Loucy (cell line): ENCODE measurements at regions not wholly inside any gene's neighbourhood (a gene's known extent, or its start where the extent isn't known, plus 50 kb on each side); places are given as distances from the start of the nearest gene placed in this dataset.

Experiments
- H2AFZ ChIP-seq: fragments of 200-600 bp; sonication (generic); 2 replicates; pipeline ENCODE4 v1.6.0; 2016; ENCODE audit warnings: antibody characterized with exemption, mild to moderate bottlenecking, low read length, moderate library complexity
- H3F3A ChIP-seq: fragments of 200-600 bp; 2 replicates; pipeline ENCODE4 v1.6.0; 2016; ENCODE audit warnings: antibody characterized with exemption, low read depth, mild to moderate bottlenecking
- H3K27me3 ChIP-seq: fragments of 200-600 bp; sonication (generic); 2 replicates; pipeline ENCODE4 v1.6.1; 2014; ENCODE audit warnings: low read length, mild to moderate bottlenecking; ENCODE audit not compliant: insufficient read depth, poor library complexity, severe bottlenecking
- H3K36me3 ChIP-seq: fragments of 200-600 bp; sonication (generic); 2 replicates; pipeline ENCODE4 v1.6.1; 2016; ENCODE audit warnings: low read length; ENCODE audit not compliant: insufficient read depth
- H3K4me1 ChIP-seq: fragments of 200-600 bp; sonication (generic); 2 replicates; pipeline ENCODE4 v1.5.1; 2014; ENCODE audit warnings: low read length, mild to moderate bottlenecking; ENCODE audit not compliant: insufficient read depth, poor library complexity, severe bottlenecking
- H3K4me2 ChIP-seq: fragments of 200-600 bp; sonication (generic); 2 replicates; pipeline ENCODE4 v1.6.0; 2014; ENCODE audit warnings: antibody characterized with exemption, low read length, low read depth, mild to moderate bottlenecking; ENCODE audit not compliant: poor library complexity, severe bottlenecking
- H3K4me3 ChIP-seq: fragments of 200-600 bp; sonication (generic); 2 replicates; pipeline ENCODE4 v1.5.1; 2014; ENCODE audit warnings: low read length, mild to moderate bottlenecking, mixed read lengths; ENCODE audit not compliant: poor library complexity, severe bottlenecking
- H3K79me2 ChIP-seq: fragments of 200-600 bp; sonication (generic); 2 replicates; pipeline ENCODE4 v1.6.1; 2014; ENCODE audit warnings: low read length; ENCODE audit not compliant: insufficient read depth
- H3K9ac ChIP-seq: fragments of 200-600 bp; sonication (generic); 2 replicates; pipeline ENCODE4 v1.6.0; 2014; ENCODE audit warnings: mild to moderate bottlenecking, low read depth, low read length, moderate library complexity; ENCODE audit not compliant: poor library complexity, severe bottlenecking
- H3K9me2 ChIP-seq: fragments of 200-600 bp; sonication (generic); replicated peaks from 2 replicates; pipeline ENCODE4 v1.6.1; 2016; ENCODE audit warnings: low read depth, low read length, mixed read lengths
- H3K9me3 ChIP-seq: fragments of 200-600 bp; sonication (generic); 2 replicates; pipeline ENCODE4 v1.6.1; 2014; ENCODE audit warnings: mild to moderate bottlenecking, antibody characterized with exemption, low read length, low read depth; ENCODE audit not compliant: insufficient read depth
- H4K20me1 ChIP-seq: fragments of 200-600 bp; sonication (generic); 2 replicates; pipeline ENCODE4 v1.6.0; 2014; ENCODE audit warnings: antibody characterized with exemption, low read length, mild to moderate bottlenecking; ENCODE audit not compliant: insufficient read depth, poor library complexity, severe bottlenecking
- CTCF ChIP-seq: fragments of 200-600 bp; sonication (generic); conservative IDR thresholded peaks from 2 replicates; pipeline ENCODE4 v1.5.1; 2014; ENCODE audit warnings: mild to moderate bottlenecking, antibody characterized with exemption, low read length
- EZH2phosphoT487 ChIP-seq: fragments of 200-600 bp; IDR thresholded peaks from 2 replicates; pipeline ENCODE4 v1.6.1; 2018; ENCODE audit warnings: antibody characterized with exemption, mild to moderate bottlenecking, moderate library complexity, borderline replicate concordance

GRCh38 chr1:212221801-212222200, 63.4 kb upstream of the PPP2R5A start:
- no peaks in the 10 kb centered on the region for H3K9me2 ChIP-seq
- no peaks in the 10 kb centered on the region for H3F3A ChIP-seq
- H2AFZ ChIP-seq: no peak overlapping the region
- no peaks in the 10 kb centered on the region for H3K27me3 ChIP-seq
- H4K20me1 ChIP-seq: no peaks in the 10 kb centered on the region
- H3K9me3 ChIP-seq: no peaks in the 10 kb centered on the region
- H3K4me1 ChIP-seq: peaks cover 9% of the 10 kb centered on the region
- TF ChIP-seq CTCF (no peak), EZH2phosphoT487 (no peak)
- H3K4me3 ChIP-seq: no peak overlapping the region
- H3K4me2 ChIP-seq: no peak overlapping the region
- H3K36me3 ChIP-seq: no peaks in the 10 kb centered on the region
- no peak overlapping the region for H3K9ac ChIP-seq
- H3K79me2 ChIP-seq: no peaks in the 10 kb centered on the region

GRCh38 chr1:212224102-212224501, 61.1 kb upstream of the PPP2R5A start:
- Histone ChIP-seq H2AFZ (no peak overlapping the region), H3K4me1 (peaks cover 9% of the 10 kb centered on the region), H4K20me1 (no peaks in the 10 kb centered on the region), H3K36me3 (no peaks in the 10 kb centered on the region), H3K27me3 (no peaks in the 10 kb centered on the region), H3F3A (no peaks in the 10 kb centered on the region), H3K9me3 (no peaks in the 10 kb centered on the region), H3K9ac (no peak overlapping the region), H3K4me3 (no peak overlapping the region), H3K79me2 (no peaks in the 10 kb centered on the region), H3K4me2 (no peak overlapping the region), H3K9me2 (no peaks in the 10 kb centered on the region)
- TF ChIP-seq CTCF (no peak), EZH2phosphoT487 (no peak)

- H3F3A ChIP-seq: no peaks in the 10 kb centered on the region
- TF ChIP-seq EZH2phosphoT487 (no peak), CTCF (no peak)
- no peaks in the 10 kb centered on the region for H4K20me1 ChIP-seq
- H3K4me1 ChIP-seq: peaks cover 9% of the 10 kb centered on the region
- no peaks in the 10 kb centered on the region for H3K79me2 ChIP-seq
- H3K4me3 ChIP-seq: no peak overlapping the region
- H2AFZ ChIP-seq: no peak overlapping the region
- H3K9me2 ChIP-seq: no peaks in the 10 kb centered on the region
- H3K36me3 ChIP-seq: no peaks in the 10 kb centered on the region
- no peak overlapping the region for H3K9ac ChIP-seq
- no peaks in the 10 kb centered on the region for H3K27me3 ChIP-seq
- no peak overlapping the region for H3K4me2 ChIP-seq
- no peaks in the 10 kb centered on the region for H3K9me3 ChIP-seq
Observed at GRCh38 chr1:212225416-212225815, 59.8 kb upstream of the PPP2R5A start.
